GM23338 (cell line): ENCODE measurements at regions not wholly inside any gene's neighbourhood (a gene's known extent, or its start where the extent isn't known, plus 50 kb on each side); places are given as distances from the start of the nearest gene placed in this dataset.
A peak's percentile ranks its signal among the peaks of the same experiment; 100 is the strongest.

ENCODE experiments used
- ATAC-seq: fragments of 200-7000 bp; cut with Tn5 transposase; 3 replicates; pipeline ENCODE4 v1.9.1; 2020
- DNase-seq: peaks from one replicate; pipeline ENCODE4 v3.0.0-alpha.2; 2015; ENCODE audit warnings: low spot score
- H2AFZ ChIP-seq: fragments of 200-600 bp; sonication (generic); 2 replicates; pipeline ENCODE4 v1.8.0; 2016; ENCODE audit warnings: antibody characterized with exemption, mild to moderate bottlenecking, moderate library complexity
- H3F3A ChIP-seq: fragments of 200-600 bp; sonication (generic); replicated peaks from 2 replicates; pipeline ENCODE4 v1.8.0; 2017; ENCODE audit warnings: antibody characterized with exemption, mixed run types, low read depth
- H3K27ac ChIP-seq: fragments of 200-600 bp; sonication (generic); 2 replicates; pipeline ENCODE4 v1.6.1; 2016; ENCODE audit warnings: low read depth
- H3K27me3 ChIP-seq: fragments of 200-600 bp; sonication (generic); 2 replicates; pipeline ENCODE4 v1.8.0; 2016; ENCODE audit warnings: mild to moderate bottlenecking, mixed run types, moderate library complexity; ENCODE audit not compliant: insufficient read depth
- H3K36me3 ChIP-seq: fragments of 200-600 bp; sonication (generic); 2 replicates; pipeline ENCODE4 v1.8.0; 2016; ENCODE audit warnings: mild to moderate bottlenecking; ENCODE audit not compliant: insufficient read depth
- H3K4me1 ChIP-seq: fragments of 200-600 bp; sonication (generic); 2 replicates; pipeline ENCODE4 v1.8.0; 2016; ENCODE audit warnings: mild to moderate bottlenecking, moderate library complexity; ENCODE audit not compliant: insufficient read depth
- H3K4me2 ChIP-seq: fragments of 200-600 bp; sonication (generic); 2 replicates; pipeline ENCODE4 v1.7.1; 2017; ENCODE audit warnings: mixed run types
- H3K4me3 ChIP-seq: fragments of 200-600 bp; sonication (generic); 2 replicates; pipeline ENCODE4 v1.6.1; 2016; ENCODE audit warnings: mixed run types
- H3K79me2 ChIP-seq: fragments of 200-600 bp; sonication (generic); replicated peaks from 2 replicates; pipeline ENCODE4 v1.8.0; 2017; ENCODE audit warnings: mild to moderate bottlenecking; ENCODE audit not compliant: insufficient read depth
- H3K9me2 ChIP-seq: fragments of 200-600 bp; sonication (generic); 2 replicates; pipeline ENCODE4 v1.8.0; 2017; ENCODE audit not compliant: insufficient read depth
- H4K20me1 ChIP-seq: fragments of 200-600 bp; sonication (generic); replicated peaks from 2 replicates; pipeline ENCODE4 v1.8.0; 2017; ENCODE audit warnings: mild to moderate bottlenecking; ENCODE audit not compliant: insufficient read depth
- H3K27ac Mint-ChIP-seq: 2 replicates; pipeline ENCODE4 v1.8.0; 2020; ENCODE audit warnings: inconsistent platforms, mild to moderate bottlenecking, moderate library complexity, mixed read lengths
- H3K27me3 Mint-ChIP-seq: 3 replicates; pipeline ENCODE4 v1.8.0; 2022; ENCODE audit warnings: low read depth, mild to moderate bottlenecking, moderate library complexity, mixed read lengths, inconsistent platforms; ENCODE audit not compliant: insufficient read depth, poor library complexity
- H3K36me3 Mint-ChIP-seq: 3 replicates; pipeline ENCODE4 v1.8.0; 2021; ENCODE audit warnings: low read depth, mild to moderate bottlenecking, inconsistent platforms, moderate library complexity, mixed read lengths
- H3K4me1 Mint-ChIP-seq: 3 replicates; pipeline ENCODE4 v1.8.0; 2020; ENCODE audit warnings: mild to moderate bottlenecking, inconsistent platforms, mixed read lengths
- H3K4me3 Mint-ChIP-seq: 3 replicates; pipeline ENCODE4 v1.8.0; 2021; ENCODE audit warnings: moderate library complexity, mild to moderate bottlenecking, inconsistent platforms, mixed read lengths
- H3K9me3 Mint-ChIP-seq: 3 replicates; pipeline ENCODE4 v1.8.0; 2020; ENCODE audit warnings: moderate library complexity, mild to moderate bottlenecking, inconsistent platforms, mixed read lengths
- CREB1 ChIP-seq: fragments of 250-450 bp; sonication (Bioruptor Pico); IDR thresholded peaks from 2 replicates; pipeline ENCODE4 v1.5.0; 2020; ENCODE audit warnings: low read depth, mild to moderate bottlenecking, moderate library complexity
- EZH2 ChIP-seq: fragments of 200-600 bp; sonication (generic); IDR thresholded peaks from one replicate; pipeline ENCODE4 v1.8.0; 2017; ENCODE audit warnings: antibody characterized with exemption, mild to moderate bottlenecking, low read depth; ENCODE audit not compliant: unreplicated experiment
- EZH2phosphoT487 ChIP-seq: fragments of 200-600 bp; sonication (generic); IDR thresholded peaks from one replicate; pipeline ENCODE4 v1.8.1; 2018; ENCODE audit warnings: antibody characterized with exemption; ENCODE audit not compliant: unreplicated experiment
- JUNB ChIP-seq: IDR thresholded peaks from one replicate; pipeline ENCODE4 v1.6.1; 2016; ENCODE audit warnings: antibody characterized with exemption; ENCODE audit not compliant: unreplicated experiment
- NANOG ChIP-seq: IDR thresholded peaks from 2 replicates; pipeline ENCODE4 v1.6.1; 2016; ENCODE audit warnings: antibody characterized with exemption, borderline replicate concordance
- POLR2AphosphoS5 ChIP-seq: IDR thresholded peaks from 2 replicates; pipeline ENCODE4 v1.6.1; 2016; ENCODE audit warnings: antibody characterized with exemption, low read depth
- ZNF114 ChIP-seq: fragments of 250-450 bp; sonication (Bioruptor Pico); IDR thresholded peaks from 2 replicates; pipeline ENCODE4 v1.5.0; 2020; ENCODE audit warnings: mild to moderate bottlenecking, moderate library complexity
- ZNF331 ChIP-seq: fragments of 250-450 bp; sonication (Bioruptor Pico); IDR thresholded peaks from 2 replicates; pipeline ENCODE4 v1.5.0; 2020; ENCODE audit warnings: low read depth, mild to moderate bottlenecking, moderate library complexity
- TF ChIP-seq, protein P1 (sequence below): IDR thresholded peaks from 2 replicates; pipeline ENCODE4 v1.6.1; 2016; ENCODE audit warnings: antibody characterized with exemption
- TF ChIP-seq, protein P2 (sequence below): IDR thresholded peaks from one replicate; pipeline ENCODE4 v1.6.1; 2018; ENCODE audit warnings: antibody characterized with exemption; ENCODE audit not compliant: unreplicated experiment

DNA sequence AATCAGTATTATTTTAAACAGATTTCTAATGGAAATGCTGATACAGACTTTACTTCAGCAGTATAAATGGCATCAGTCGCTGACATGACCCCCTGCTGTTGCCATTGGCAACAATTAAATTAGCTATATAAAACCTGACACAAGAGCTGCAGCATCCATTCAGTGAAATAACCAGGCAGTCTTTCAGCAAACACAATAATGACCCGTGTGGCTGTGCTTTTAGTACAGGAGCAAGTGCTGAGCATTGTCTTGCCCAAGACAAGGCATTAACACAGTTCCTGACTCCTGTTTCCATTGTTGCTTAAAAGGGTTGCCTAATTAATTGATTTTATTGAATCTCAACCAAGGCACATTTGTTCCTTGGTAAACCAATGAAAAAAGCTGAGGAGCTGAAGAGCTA is 382.1 kb downstream of the HACE1 start (continued):
- TF ChIP-seq CREB1 (no peak), ZNF331 (CRISPR knock-in tag) (no peak)
- TF ChIP-seq, protein P1, sequence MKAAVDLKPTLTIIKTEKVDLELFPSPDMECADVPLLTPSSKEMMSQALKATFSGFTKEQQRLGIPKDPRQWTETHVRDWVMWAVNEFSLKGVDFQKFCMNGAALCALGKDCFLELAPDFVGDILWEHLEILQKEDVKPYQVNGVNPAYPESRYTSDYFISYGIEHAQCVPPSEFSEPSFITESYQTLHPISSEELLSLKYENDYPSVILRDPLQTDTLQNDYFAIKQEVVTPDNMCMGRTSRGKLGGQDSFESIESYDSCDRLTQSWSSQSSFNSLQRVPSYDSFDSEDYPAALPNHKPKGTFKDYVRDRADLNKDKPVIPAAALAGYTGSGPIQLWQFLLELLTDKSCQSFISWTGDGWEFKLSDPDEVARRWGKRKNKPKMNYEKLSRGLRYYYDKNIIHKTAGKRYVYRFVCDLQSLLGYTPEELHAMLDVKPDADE = no peak

DNA sequence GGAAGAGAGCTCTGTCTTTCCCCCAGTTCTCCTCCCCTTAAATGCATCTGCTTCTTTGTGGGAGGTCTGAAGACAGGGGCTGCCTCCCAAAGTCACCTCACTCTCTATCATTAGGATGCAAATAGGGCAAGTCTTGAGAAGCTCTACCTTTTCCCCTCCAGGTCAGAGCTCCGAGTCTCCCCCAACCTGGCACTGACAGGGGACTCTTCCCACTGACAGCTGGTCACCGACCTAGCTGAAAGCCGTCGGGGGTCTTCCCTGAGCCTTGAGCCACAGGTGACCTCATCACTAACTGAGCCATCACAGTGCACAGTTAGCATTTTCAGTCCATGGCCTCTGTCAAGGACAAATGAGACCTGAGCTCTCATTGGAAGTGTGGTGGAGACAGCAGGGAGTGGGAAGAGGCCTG is 386.7 kb downstream of the HACE1 start:
- Histone ChIP-seq H3K36me3 (no peaks in the 10 kb centered on the region), H3K9me2 (peaks cover 11% of the 10 kb centered on the region; the same call in 1 of the 2 replicates), H3K27ac (peak overlapping the region; percentile 60; the same call in 1 of the 2 replicates), H3K27me3 (no peaks in the 10 kb centered on the region), H4K20me1 (no peaks in the 10 kb centered on the region), H3K4me3 (peak overlapping the region; percentile 4), H3F3A (no peaks in the 10 kb centered on the region), H3K4me2 (peak overlapping the region; percentile 39), H3K79me2 (no peaks in the 10 kb centered on the region), H2AFZ (no peak overlapping the region), H3K4me1 (peaks cover 28% of the 10 kb centered on the region)
- Mint-ChIP-seq H3K4me1 (peaks cover 25% of the 10 kb centered on the region), H3K4me3 (peak overlapping the region; percentile 39; the same call in 1 of the 3 replicates), H3K9me3 (no peaks in the 10 kb centered on the region), H3K36me3 (no peaks in the 10 kb centered on the region), H3K27ac (no peak overlapping the region; the same call in 1 of the 2 replicates), H3K27me3 (peaks cover 2% of the 10 kb centered on the region)
- DNase-seq = peak; percentile 71
- TF ChIP-seq POLR2AphosphoS5 (no peak), ZNF114 (CRISPR knock-in tag) (no peak), NANOG (no peak), ZNF331 (CRISPR knock-in tag) (no peak), JUNB (no peak), EZH2phosphoT487 (no peak), EZH2 (no peak)
- TF ChIP-seq, protein P1 = no peak
- TF ChIP-seq, protein P2, sequence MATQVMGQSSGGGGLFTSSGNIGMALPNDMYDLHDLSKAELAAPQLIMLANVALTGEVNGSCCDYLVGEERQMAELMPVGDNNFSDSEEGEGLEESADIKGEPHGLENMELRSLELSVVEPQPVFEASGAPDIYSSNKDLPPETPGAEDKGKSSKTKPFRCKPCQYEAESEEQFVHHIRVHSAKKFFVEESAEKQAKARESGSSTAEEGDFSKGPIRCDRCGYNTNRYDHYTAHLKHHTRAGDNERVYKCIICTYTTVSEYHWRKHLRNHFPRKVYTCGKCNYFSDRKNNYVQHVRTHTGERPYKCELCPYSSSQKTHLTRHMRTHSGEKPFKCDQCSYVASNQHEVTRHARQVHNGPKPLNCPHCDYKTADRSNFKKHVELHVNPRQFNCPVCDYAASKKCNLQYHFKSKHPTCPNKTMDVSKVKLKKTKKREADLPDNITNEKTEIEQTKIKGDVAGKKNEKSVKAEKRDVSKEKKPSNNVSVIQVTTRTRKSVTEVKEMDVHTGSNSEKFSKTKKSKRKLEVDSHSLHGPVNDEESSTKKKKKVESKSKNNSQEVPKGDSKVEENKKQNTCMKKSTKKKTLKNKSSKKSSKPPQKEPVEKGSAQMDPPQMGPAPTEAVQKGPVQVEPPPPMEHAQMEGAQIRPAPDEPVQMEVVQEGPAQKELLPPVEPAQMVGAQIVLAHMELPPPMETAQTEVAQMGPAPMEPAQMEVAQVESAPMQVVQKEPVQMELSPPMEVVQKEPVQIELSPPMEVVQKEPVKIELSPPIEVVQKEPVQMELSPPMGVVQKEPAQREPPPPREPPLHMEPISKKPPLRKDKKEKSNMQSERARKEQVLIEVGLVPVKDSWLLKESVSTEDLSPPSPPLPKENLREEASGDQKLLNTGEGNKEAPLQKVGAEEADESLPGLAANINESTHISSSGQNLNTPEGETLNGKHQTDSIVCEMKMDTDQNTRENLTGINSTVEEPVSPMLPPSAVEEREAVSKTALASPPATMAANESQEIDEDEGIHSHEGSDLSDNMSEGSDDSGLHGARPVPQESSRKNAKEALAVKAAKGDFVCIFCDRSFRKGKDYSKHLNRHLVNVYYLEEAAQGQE = no peak
- ATAC-seq = peak; percentile 97
